ENCODE measurements at regions not wholly inside any gene's neighbourhood (a gene's known extent, or its start where the extent isn't known, plus 50 kb on each side); places are given as distances from the start of the nearest gene placed in this dataset.

DNA sequence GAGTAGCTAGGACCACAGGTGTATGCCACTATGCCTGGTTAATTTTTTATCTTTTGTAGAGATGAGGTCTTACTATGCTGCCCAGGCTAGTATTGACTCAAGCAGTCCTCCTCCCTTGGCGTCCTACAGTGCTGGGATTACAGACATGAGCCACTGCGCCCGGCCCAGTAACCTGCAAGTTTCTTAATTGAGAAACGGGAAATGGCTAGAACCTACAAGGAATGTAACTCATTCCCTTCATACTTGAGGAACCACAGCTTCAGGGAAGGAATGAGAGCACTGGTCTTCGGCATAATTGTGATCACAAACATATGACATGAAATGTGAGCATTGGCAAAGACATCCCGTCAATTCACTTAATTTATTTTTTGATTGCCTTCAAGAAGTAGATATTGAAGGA, 157.0 kb downstream of the KLF5 start:
- Mint-ChIP-seq H3K4me1 (peaks cover 6% of the 10 kb centered on the region), H3K27me3 (no peaks in the 10 kb centered on the region), H3K27ac (no peak overlapping the region), H3K9me3 (peaks cover 3% of the 10 kb centered on the region), H3K4me3 (no peak overlapping the region), H3K36me3 (ENCODE audit: low read depth) (no peaks in the 10 kb centered on the region)
- ChIA-PET POLR2A (no interaction called here), CTCF (no interaction called here)
- no peak for DNase-seq

DNA sequence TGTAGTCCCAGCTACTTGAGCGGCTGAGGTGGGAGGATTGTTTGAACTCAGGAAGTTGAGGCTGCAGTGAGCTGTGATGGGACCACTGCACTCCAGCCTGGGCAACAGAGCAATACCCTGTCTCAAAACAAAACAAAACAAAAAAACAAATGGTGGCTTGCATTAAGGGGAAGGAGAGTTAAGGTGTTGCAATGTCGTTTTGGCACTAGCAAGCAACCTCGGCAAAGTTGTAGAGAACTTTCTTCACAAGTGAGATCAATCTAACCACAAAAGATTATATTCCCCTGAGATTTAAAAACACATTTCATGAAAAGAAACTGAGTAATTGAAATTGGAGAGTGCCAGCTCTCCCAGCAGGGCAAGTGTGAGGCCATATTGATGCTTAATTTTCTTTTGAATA, 153.7 kb downstream of the KLF5 start:
- Mint-ChIP-seq H3K4me3 (no peak overlapping the region), H3K36me3 (ENCODE audit: low read depth) (no peaks in the 10 kb centered on the region), H3K9me3 (peaks cover 3% of the 10 kb centered on the region), H3K27ac (no peak overlapping the region), H3K4me1 (peaks cover 6% of the 10 kb centered on the region), H3K27me3 (no peaks in the 10 kb centered on the region)
- DNase-seq: no peak
- CTCF ChIA-PET: no interaction called here
- POLR2A ChIA-PET: no interaction called here

DNA sequence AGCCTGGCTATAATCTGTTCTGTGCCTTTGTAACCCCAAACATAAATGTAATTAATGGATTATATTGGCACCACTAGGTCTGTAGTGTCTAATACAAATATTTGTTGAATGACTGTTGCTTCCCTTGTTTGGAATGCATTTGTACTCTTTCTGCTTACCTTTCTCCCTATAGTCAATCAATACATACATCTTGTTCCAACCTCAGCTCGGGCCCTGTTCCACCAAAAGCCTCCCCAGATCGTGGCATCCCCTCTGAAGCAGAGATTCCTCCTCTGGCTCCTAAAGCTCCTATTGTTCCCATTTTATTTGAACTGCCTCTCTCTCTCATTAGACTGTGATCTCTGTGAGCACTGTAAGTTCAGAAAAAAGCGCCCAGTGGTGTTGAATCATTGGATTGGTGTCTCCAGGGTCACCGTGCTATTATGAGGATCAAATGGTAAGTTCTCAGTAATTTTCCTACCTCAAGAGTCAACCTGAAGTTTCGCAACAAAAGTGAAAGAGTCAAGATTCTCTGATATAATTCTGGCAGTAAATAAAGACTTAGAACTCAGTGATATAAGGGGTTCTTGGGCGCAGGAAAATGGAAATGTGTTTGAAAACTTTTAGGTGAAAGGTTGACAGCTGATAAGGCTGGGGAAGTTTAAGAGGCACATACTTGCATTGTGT, 151.5 kb downstream of the KLF5 start:
- peaks cover 6% of the 10 kb centered on the region for H3K4me1 Mint-ChIP-seq
- no peak overlapping the region for H3K27ac Mint-ChIP-seq
- H3K36me3 Mint-ChIP-seq (ENCODE audit: low read depth): no peaks in the 10 kb centered on the region
- ChIA-PET POLR2A (no interaction called here), CTCF (no interaction called here)
- no peak overlapping the region for H3K4me3 Mint-ChIP-seq
- DNase-seq: no peak
- H3K9me3 Mint-ChIP-seq: peaks cover 3% of the 10 kb centered on the region
- no peaks in the 10 kb centered on the region for H3K27me3 Mint-ChIP-seq

DNA sequence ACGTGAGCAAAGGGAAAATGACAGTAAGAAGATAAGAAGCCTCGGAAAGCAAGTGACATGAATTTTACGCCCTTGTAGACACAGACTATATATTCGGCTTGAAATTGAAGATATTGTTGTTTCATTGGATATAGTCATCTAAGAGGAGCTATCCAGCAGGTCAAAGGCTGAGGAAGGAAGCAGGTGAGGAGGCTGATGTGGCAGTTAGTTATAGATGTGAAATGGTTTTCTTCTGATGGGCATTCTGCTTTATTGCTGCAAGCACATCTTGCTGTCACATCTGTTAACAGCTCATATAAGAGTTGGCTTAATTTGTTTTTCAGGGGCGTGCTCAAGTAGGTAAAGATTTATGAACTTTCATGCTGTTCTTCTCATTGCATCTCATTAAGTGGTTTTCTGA, 146.1 kb downstream of the KLF5 start:
- Mint-ChIP-seq H3K9me3 (no peaks in the 10 kb centered on the region), H3K27ac (no peak overlapping the region), H3K36me3 (ENCODE audit: low read depth) (no peaks in the 10 kb centered on the region), H3K27me3 (no peaks in the 10 kb centered on the region), H3K4me3 (no peak overlapping the region), H3K4me1 (no peaks in the 10 kb centered on the region)
- DNase-seq: no peak
- ChIA-PET POLR2A (no interaction called here), CTCF (no interaction called here)

DNA sequence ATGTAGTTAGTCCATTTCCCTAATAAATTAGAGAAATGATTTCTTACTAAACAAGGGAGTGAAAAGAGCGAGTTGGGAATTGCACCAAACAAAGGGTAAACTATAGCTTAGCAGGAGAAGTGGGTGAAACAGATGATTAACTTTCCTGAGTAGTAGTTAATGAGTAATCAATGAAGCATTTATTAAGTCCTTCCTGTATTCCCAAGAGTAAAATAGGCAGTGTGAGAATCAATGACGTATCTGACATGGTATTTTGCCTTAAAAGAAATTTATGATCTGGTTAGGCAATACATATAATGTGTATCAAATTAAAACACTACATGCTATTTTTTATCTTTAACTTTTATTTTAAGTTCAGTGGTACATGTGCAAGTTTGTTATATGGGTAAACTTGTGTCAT, 142.8 kb downstream of the KLF5 start:
- Mint-ChIP-seq H3K36me3 (ENCODE audit: low read depth) (no peaks in the 10 kb centered on the region), H3K4me3 (no peak overlapping the region), H3K9me3 (no peaks in the 10 kb centered on the region), H3K27ac (no peak overlapping the region), H3K4me1 (no peaks in the 10 kb centered on the region), H3K27me3 (no peaks in the 10 kb centered on the region)
- CTCF ChIA-PET: no interaction called here
- POLR2A ChIA-PET: no interaction called here
- DNase-seq: no peak

DNA sequence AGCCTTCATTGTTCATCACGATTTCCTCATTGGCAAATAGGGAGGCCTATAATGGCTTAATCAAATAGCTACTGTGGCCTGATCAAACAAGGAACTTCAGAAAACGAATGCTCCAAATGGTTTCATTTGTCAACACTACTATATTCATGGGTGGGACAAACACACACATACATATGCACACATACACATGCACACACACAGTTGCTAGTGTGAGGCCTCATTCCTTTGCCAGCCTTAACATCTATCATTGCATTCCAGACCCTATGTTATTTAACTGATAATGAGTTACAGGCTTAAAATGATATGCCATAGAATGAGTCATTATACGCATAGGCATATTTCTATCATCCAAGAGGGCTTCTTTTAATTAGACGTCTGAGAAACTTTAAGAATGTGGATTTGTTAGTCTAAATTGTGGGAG, 140.2 kb downstream of the KLF5 start:
- CTCF ChIA-PET: no interaction called here
- no peaks in the 10 kb centered on the region for H3K36me3 Mint-ChIP-seq (ENCODE audit: low read depth)
- H3K27ac Mint-ChIP-seq: no peak overlapping the region
- H3K27me3 Mint-ChIP-seq: peaks cover 5% of the 10 kb centered on the region
- no peaks in the 10 kb centered on the region for H3K4me1 Mint-ChIP-seq
- H3K9me3 Mint-ChIP-seq: no peaks in the 10 kb centered on the region
- no peak overlapping the region for H3K4me3 Mint-ChIP-seq
- no peak for DNase-seq
- POLR2A ChIA-PET: no interaction called here

DNA sequence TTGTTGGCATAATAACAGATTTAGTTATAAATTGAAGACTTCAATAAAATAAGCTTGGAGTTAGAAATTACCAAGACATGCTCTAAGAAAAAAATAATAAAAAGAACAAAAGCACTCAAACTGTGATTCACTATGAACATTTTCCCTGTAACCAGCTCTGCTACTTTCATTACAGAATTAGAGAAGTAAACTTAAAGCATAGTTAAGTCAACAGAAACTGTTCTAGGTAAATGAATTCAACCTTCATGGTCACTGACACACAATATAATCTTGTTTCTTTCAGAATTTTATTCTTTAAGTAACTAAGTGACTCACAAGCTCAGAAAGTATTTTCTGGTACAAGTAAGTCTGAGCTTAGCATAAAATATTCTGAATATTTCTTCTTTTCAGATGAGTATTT, 136.3 kb downstream of the KLF5 start:
- POLR2A ChIA-PET: no interaction called here
- Mint-ChIP-seq H3K4me1 (peaks cover 5% of the 10 kb centered on the region), H3K27ac (no peak overlapping the region), H3K9me3 (no peaks in the 10 kb centered on the region), H3K27me3 (peaks cover 8% of the 10 kb centered on the region), H3K4me3 (no peak overlapping the region), H3K36me3 (ENCODE audit: low read depth) (no peaks in the 10 kb centered on the region)
- no peak for DNase-seq
- CTCF ChIA-PET: interaction anchor here (0.6 to 0.9 kb wide), 2 partner anchors 27 to 34 kb away, joined by 3 to 4 read pairs; no protein-coding TSS in a partner anchor

DNA sequence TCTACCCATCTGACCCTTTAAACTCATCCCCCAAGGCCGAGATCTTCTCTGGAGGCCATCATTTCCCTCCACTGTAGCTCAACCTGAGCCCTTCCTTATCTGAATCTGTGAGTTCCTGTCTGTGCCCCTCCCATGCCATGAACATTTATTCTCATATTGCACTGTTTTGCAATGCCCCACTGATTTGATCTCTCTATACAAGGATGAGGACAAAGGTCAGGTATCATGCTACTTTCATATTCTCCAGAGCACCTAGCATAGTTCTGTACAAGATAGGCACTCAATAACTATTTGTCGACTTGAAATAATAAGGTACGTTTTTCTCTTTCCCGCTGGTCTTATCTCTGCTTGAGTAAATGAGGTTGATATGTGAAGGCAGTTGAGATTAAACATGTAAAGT, 135.5 kb downstream of the KLF5 start:
- Mint-ChIP-seq H3K4me1 (peaks cover 12% of the 10 kb centered on the region), H3K36me3 (ENCODE audit: low read depth) (no peaks in the 10 kb centered on the region), H3K27ac (no peak overlapping the region), H3K4me3 (no peak overlapping the region), H3K9me3 (no peaks in the 10 kb centered on the region), H3K27me3 (peaks cover 8% of the 10 kb centered on the region)
- CTCF ChIA-PET: no interaction called here
- POLR2A ChIA-PET: no interaction called here
- no peak for DNase-seq

DNA sequence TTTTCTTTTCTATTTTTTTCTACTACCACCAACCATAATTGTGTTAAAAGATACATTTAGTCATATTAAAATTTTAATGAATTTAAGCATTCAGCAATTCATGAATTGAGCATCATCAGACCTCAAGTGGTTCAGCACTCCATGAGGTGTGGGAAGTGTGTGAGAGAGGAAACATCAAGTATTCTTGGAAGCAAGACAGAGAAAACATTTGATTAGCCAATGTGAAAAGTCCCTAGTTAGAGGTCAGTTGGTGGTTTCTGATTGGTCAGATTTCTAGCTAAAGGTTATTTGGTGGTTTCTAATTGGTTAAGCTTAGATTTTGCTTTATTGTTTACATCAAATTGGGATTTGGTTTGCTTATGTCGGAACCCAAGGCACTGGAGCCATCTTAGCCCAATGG, 134.7 kb downstream of the KLF5 start:
- H3K4me1 Mint-ChIP-seq: peaks cover 12% of the 10 kb centered on the region
- no peaks in the 10 kb centered on the region for H3K9me3 Mint-ChIP-seq
- no peak overlapping the region for H3K27ac Mint-ChIP-seq
- ChIA-PET POLR2A (no interaction called here), CTCF (no interaction called here)
- peaks cover 8% of the 10 kb centered on the region for H3K27me3 Mint-ChIP-seq
- no peaks in the 10 kb centered on the region for H3K36me3 Mint-ChIP-seq (ENCODE audit: low read depth)
- no peak overlapping the region for H3K4me3 Mint-ChIP-seq
- DNase-seq: no peak

DNA sequence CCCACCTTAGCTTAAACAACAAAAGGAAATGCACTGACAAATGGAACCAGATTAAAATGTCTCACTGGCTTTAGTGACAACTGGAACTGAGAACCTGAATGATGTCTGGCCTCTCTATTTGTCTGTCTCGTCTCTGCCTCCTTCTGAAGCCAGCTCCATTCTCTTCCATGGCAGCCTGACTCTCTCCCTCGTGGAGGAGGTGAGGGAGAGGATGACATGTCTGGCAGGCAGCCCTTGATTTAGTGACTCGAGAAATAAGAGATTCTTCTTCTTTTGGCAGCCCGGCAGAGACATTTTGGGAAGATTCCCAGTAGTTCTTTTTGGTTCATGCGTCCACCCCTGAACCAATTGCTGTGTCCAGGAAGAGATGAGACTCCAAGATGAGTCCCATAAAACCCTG, 131.7 kb downstream of the KLF5 start:
- no peak overlapping the region for H3K27ac Mint-ChIP-seq
- no peaks in the 10 kb centered on the region for H3K9me3 Mint-ChIP-seq
- H3K36me3 Mint-ChIP-seq (ENCODE audit: low read depth): no peaks in the 10 kb centered on the region
- H3K4me3 Mint-ChIP-seq: no peak overlapping the region
- DNase-seq: no peak
- ChIA-PET CTCF (interaction anchor here (0.9 kb wide), 1 partner anchor 28 kb away, joined by 3 read pairs; no protein-coding TSS in a partner anchor), POLR2A (no interaction called here)
- H3K27me3 Mint-ChIP-seq: peaks cover 8% of the 10 kb centered on the region
- H3K4me1 Mint-ChIP-seq: peaks cover 12% of the 10 kb centered on the region

DNA sequence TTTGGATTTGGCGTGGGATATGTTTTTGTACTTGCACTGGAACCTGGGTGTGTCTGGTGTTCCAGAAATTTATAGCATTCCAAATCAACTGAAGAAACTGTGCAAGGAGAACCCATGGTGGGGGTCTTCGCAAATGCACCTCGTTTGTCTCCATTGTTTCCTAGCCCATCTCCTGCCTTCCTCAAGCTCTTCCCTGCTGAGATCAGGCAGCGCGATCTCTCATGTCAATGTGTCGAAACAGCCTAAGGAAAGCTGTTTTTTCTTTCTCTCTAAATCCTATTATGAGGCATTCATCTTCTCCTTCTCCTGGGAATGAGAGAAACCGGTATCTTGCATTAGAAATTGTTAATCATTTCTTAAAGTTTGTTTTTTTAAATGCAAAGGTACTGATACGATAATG, 131.0 kb downstream of the KLF5 start:
- peaks cover 8% of the 10 kb centered on the region for H3K27me3 Mint-ChIP-seq
- CTCF ChIA-PET: no interaction called here
- no peaks in the 10 kb centered on the region for H3K36me3 Mint-ChIP-seq (ENCODE audit: low read depth)
- POLR2A ChIA-PET: no interaction called here
- no peaks in the 10 kb centered on the region for H3K9me3 Mint-ChIP-seq
- H3K27ac Mint-ChIP-seq: no peak overlapping the region
- DNase-seq: no peak
- peaks cover 12% of the 10 kb centered on the region for H3K4me1 Mint-ChIP-seq
- no peak overlapping the region for H3K4me3 Mint-ChIP-seq

DNA sequence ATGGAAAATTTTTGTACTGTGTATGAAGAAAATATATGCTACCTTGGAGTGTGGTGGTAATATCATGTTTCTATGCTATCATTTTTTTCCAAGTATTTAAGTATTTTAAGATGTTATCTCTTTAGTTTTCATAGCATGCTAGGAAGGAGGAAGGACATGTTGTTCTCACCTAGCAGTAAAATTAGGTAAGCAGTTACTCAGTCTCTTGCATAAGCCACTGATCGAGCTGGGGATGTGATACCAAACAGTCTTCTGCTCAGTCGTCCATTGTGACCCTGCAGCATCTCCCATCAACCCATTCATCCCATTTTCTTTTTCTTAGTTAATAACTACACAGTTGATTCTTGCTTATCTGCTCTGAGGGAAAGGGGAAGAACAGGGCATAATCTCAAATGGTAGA, 130.6 kb downstream of the KLF5 start:
- CTCF ChIA-PET: no interaction called here
- no peaks in the 10 kb centered on the region for H3K36me3 Mint-ChIP-seq (ENCODE audit: low read depth)
- H3K4me1 Mint-ChIP-seq: peaks cover 12% of the 10 kb centered on the region

DNA sequence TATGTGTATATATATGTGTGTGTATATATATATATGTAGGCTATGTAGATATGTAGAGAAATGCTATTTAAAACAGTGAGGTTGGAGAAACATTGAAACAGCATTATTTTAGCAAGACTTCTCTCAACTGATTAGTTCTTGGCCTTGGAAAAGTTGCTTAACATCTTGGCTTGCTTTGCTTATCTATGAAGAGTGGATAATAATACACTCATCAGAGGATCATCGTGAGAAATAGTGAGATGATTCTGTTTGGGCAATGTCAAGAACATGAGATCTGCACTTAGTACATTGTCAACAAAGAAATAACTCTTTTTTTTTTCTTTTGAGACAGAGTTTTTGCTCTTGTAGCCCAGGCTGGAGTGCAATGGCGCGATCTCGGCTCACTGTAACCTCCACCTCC, 128.3 kb downstream of the KLF5 start:
- CTCF ChIA-PET: no interaction called here
- Mint-ChIP-seq H3K27ac (no peak overlapping the region), H3K27me3 (no peaks in the 10 kb centered on the region), H3K9me3 (no peaks in the 10 kb centered on the region), H3K36me3 (ENCODE audit: low read depth) (no peaks in the 10 kb centered on the region), H3K4me1 (peaks cover 12% of the 10 kb centered on the region), H3K4me3 (no peak overlapping the region)
- no peak for DNase-seq
- POLR2A ChIA-PET: no interaction called here

More for the DNA sequence above, 130.6 kb downstream of the KLF5 start:
- Mint-ChIP-seq H3K27me3 (peaks cover 6% of the 10 kb centered on the region), H3K4me3 (no peak overlapping the region), H3K27ac (no peak overlapping the region), H3K9me3 (no peaks in the 10 kb centered on the region)
- POLR2A ChIA-PET: no interaction called here
- no peak for DNase-seq

DNA sequence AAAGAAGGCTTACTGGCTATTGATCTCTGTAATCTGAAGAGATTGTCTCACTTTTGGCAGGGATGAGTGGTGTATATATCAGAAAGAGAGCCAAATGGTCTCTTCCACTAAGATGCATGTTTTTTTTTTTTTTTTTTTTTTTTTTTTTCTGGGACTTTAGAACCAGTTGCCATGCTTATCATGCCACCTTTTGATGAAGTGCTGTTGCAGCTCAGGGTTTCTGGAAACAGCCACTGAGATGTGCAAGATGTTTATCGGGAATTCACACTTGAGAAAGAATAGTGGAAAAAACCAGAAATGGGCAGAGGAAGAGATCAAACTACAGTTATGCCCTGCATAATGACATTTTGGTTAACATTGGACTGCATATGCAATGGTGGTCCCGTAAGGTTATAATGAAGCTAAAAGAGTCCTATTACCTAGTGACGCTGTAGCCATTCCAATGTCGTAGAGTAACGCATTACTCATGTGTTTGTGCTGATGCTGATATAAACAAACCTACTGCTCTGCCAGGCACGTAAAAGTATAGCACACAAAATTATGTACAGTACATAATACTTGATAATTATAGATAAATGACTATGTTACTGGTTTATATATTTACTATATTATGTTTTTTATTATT, 121.0 kb downstream of the KLF5 start:
- no peaks in the 10 kb centered on the region for H3K27me3 Mint-ChIP-seq
- no peak overlapping the region for H3K4me3 Mint-ChIP-seq
- ChIA-PET POLR2A (no interaction called here), CTCF (no interaction called here)
- no peak for DNase-seq
- no peaks in the 10 kb centered on the region for H3K36me3 Mint-ChIP-seq (ENCODE audit: low read depth)
- H3K9me3 Mint-ChIP-seq: no peaks in the 10 kb centered on the region
- H3K27ac Mint-ChIP-seq: no peak overlapping the region
- H3K4me1 Mint-ChIP-seq: no peaks in the 10 kb centered on the region

Measured in activated CD4-positive, alpha-beta T cell treated with anti-CD3 and anti-CD28 coated beads, Interleukin-2, amount 10 ng/mL, durations not matched to agents 7 days and 5 days (primary cell).